ENCODE measurements at regions not wholly inside any gene's neighbourhood (a gene's known extent, or its start where the extent isn't known, plus 50 kb on each side); places are given as distances from the start of the nearest gene placed in this dataset.

DNA sequence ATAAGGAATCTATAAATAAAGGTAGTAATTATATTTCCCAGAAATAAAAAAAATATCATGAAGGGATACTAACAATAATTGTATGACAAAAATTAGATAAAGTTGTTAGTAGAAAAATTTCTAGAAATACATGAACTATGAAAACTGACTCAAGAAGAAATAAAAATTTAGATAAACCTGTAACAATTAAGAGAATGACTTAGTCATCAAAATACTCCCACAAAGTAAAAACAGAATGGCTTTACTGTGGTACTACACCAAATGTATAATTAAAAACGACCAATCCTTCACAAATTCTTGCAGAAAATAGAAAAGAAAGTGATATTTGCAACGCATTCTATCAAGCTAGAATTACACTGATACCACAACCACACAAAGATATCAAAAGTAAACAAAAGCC, 176.2 kb upstream of the ETV3 start:
- TF ChIP-seq, protein P1, sequence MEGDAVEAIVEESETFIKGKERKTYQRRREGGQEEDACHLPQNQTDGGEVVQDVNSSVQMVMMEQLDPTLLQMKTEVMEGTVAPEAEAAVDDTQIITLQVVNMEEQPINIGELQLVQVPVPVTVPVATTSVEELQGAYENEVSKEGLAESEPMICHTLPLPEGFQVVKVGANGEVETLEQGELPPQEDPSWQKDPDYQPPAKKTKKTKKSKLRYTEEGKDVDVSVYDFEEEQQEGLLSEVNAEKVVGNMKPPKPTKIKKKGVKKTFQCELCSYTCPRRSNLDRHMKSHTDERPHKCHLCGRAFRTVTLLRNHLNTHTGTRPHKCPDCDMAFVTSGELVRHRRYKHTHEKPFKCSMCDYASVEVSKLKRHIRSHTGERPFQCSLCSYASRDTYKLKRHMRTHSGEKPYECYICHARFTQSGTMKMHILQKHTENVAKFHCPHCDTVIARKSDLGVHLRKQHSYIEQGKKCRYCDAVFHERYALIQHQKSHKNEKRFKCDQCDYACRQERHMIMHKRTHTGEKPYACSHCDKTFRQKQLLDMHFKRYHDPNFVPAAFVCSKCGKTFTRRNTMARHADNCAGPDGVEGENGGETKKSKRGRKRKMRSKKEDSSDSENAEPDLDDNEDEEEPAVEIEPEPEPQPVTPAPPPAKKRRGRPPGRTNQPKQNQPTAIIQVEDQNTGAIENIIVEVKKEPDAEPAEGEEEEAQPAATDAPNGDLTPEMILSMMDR (IDR thresholded peaks at IDR 0.05) = no peak
- TF ChIP-seq POLR2AphosphoS5 (IDR thresholded peaks at IDR 0.05) = no peak
- no peak for TF ChIP-seq POLR2A (IDR thresholded peaks at IDR 0.05)

Data from breast epithelium (tissue), 3 donors.